Activated T-cell treated with anti-CD3 and anti-CD28 coated beads for 1 hour (primary cell): ENCODE measurements at regions not wholly inside any gene's neighbourhood (a gene's known extent, or its start where the extent isn't known, plus 50 kb on each side); places are given as distances from the start of the nearest gene placed in this dataset.
"Not testable (repeated sequence)": the region's sequence is repeated elsewhere in the genome, so short reads cannot be mapped to it uniquely, and the experiment has no call there.

Experiments used
- DNase-seq: peaks from one replicate; pipeline ENCODE4 v3.0.0-alpha.2; 2020; ENCODE audit warnings: low read depth

DNA sequence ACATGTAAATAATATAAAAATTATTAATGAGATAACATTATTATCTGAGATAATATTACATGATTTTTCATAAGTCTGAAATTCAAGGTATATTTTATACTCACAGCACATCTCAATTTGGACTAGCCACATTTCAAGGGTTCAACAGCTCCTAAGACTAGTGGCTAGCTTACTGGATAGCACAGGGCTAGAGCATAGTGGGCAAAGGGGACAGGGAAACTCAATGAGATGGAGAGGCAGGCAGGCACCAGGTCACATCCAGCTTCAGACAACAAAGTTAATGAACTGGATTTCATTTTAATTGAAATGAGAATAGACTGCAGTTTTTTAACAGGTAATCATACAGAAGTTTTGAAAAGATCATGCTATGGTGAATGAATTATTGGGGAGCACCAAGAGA is 137.4 kb downstream of the NBPF8 start:
- DNase-seq = not testable (repeated sequence)

DNA sequence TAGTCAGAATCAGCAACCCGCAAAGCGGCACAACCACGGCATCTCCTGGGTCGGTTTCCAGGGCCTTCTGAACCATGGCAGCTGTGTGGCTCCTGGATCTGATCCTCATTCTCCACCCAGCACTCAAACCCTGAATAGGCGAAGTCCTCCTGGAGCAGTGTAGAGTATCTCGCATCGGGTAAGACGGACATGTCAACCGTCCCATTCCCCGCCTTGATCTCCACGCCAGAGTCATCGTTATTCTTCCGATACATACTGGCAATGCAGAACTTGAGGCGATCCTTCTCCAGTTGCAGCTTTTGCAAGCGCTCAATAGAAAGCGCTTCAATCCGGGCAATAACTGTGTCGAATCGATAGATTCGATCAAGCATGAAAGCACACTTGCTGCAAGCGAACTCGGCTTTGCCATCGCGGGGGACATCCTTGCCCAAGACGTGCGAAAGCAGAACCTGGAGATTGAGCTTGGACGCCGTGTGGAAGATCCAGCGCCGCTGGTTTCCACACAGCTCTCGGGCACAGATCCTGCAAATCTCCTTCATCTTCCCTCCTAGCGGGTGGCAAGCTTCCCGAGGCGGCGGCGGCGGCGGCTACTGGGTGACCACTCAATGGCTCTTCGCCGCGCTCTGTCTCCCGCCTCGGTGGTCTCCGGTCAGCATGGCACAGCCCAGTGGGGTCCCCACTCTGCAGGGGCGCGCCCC is 142.9 kb downstream of the NBPF8 start:
- DNase-seq = not testable (repeated sequence)

DNA sequence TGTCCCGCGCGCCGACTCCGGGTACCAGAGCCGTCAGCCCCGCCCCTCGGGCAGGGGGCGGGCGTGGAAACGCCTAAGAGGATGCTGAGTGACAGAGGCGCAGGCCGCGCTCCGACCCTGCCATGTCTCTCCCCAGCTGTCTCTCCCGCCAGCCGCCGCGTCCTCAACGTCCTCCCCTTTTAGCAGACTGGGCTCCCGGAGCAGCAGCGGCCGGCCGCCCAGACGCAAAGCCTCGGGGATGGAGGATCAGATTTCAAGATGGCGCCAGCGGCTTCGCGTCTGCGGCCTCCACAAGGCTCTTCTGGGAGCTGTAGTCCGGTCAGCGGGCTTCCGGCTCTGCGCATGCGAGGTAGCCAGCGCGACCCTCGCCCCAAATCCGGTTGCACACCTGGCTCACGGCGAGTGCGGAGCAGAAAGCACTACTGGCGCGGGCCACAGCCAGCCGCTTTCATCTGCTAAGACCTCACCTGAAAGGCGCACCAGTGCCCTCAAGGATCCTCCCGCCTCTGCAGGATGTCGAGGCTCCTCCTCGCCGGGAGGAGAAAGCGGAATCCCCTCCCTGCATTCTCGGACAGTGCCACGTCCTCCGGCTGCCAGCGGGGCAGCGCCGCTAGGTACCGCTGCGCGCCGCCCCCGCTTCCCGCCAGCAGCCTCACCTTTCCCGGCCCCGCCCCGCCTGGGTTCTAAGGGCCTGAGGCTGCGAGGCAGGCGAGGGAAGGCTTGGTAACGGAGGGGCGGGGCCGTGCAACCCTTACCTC is 143.6 kb downstream of the NBPF8 start:
- DNase-seq = peak; percentile 18

DNA sequence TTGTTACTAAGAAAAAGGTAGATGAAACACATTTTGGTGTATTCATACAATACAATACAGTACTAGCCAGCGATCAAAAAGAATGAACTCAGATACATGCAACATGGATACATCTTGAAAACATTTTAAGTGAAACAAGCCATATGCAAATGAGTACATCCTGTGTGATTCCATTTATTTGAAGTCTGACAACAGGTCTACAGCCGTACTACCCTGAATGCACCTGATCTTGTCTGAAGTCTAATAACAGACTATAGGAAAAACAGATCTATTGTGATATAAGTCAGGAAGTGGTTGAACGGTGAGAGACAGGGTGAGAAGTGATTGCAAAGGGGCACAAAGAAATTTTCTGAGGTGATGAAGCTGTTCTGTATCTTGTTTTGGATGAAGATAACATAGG is 146.9 kb downstream of the NBPF8 start:
- not testable (repeated sequence) for DNase-seq

DNA sequence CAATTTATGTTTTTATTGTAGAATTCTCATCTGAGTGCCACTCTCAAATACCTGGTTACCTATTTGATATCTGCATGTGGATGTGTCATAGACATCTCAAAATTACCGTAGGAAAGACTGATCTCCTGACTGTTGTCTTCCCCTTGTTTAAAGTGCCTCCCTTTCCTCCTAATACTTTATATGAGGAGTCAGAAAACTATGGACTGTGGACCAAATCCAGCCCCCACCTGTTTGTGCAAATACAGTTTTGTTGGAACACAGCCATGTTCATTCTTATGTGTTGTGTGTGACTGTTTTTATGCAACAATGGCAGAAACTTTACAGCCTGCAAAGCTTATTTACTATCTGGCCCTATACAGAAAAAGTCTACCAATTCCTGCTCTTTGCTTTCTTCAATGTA is 150.6 kb downstream of the NBPF8 start:
- DNase-seq = not testable (repeated sequence)

DNA sequence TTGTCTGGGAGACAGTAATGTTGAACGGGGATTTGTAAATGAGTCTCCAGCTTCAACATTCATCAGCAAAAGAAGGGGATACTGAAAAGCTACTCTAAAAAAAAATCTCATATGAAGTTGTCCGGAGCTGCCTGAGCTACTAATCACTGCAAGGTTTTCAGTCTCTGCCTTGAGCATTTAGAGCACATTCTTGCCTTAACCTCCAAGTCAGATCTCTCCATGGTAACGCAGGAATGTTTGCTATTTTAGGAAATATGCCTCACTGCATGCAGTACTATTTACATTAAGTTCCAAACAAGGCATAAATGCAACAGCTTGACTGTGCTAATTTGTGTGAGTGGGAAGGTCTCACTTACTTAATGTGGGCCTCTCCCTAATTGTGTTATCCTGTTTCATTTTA is 152.8 kb downstream of the NBPF8 start:
- not testable (repeated sequence) for DNase-seq

DNA sequence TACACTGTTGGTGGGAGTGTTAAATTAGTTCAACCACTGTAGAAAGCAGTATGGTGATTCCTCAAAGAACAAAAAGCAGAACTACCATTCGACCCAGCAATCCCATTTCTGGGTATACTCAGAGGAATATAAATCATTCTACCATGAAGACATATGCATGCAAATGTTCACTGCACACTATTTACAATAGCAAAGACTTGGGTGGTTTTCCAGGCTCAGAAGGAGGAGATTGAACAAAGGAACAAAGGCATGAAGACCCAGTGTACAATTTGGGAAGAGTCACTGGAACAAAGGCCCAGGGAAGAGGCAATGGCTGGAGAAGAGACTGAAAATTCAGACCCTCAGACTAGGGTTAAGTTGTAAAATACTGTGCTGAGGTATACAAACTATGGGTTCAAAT is 148.5 kb upstream of the NBPF26 start:
- DNase-seq = not testable (repeated sequence)

DNA sequence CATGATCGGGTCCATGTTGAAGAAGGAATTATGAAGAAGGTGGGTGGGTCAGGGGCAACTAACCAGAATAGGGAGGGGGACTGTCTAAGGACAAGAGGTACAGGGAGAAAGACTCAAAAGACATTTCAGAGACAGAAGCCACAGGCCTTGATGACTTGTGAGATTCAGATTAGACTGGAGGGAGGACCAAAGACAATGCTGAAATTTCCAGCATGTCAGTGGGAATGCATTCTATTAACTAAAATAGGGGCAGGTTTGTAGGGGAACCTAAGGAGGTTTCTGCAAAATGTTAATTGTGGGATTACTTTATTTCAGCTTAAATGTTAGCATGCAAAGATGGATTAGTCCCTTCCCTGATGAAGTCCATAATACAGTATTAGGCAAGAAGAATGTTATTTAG is 141.6 kb upstream of the NBPF26 start:
- not testable (repeated sequence) for DNase-seq

DNA sequence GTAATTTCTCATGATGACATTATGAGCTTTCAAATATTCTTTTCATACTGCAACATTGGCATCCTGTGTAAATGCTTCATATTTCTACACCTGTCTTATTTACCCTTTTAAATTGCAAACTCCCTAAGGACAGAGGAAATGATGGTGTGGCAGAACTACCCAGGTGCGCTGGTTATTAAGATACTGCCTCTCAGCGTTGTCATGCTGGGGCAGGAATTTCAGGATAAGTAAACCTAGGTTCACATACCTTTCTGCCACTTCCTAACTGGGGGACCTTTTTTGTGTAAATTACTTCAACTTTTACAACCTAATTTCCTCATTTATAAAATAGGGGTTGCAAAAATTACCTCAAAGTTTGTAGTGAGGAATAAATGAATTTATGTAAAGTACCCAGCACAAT is 137.7 kb upstream of the NBPF26 start:
- DNase-seq = not testable (repeated sequence)

DNA sequence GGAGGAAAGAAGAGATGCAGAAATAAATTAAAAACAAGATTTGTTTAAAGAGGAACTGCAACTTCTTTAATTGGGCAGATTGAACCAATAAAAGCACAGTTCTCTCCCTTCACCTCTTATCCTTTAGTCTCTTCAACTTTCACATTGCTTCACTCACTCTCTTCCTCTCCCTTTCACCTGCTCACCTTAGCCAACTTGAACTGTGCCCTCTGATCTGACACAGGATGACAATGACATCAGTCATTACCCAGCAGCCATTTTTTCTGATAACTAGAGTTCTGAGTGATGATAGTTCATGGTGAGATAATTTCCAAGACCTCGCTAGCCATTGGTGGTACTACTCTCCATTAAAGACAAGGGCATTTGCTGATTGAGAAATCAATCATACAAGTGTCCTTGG is 134.9 kb upstream of the NBPF26 start:
- DNase-seq = not testable (repeated sequence)

DNA sequence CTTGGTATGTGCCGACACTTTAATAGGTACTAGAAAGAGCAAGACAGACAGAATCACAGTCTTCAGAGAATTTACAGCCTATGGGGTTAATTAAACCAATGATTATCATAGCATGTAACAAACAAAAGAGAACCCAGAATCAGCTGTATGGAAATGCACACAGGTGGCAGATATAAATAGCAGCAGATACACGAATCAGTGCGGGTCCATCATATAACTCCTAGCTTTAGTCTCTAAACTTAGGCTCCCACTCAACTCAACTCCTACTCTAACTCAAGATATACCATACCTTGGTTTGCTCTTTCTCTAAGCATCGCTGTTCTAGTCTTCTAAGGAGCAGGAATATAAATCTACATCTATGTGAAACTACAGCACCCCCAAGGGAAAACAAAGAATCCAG is 132.0 kb upstream of the NBPF26 start:
- not testable (repeated sequence) for DNase-seq

DNA sequence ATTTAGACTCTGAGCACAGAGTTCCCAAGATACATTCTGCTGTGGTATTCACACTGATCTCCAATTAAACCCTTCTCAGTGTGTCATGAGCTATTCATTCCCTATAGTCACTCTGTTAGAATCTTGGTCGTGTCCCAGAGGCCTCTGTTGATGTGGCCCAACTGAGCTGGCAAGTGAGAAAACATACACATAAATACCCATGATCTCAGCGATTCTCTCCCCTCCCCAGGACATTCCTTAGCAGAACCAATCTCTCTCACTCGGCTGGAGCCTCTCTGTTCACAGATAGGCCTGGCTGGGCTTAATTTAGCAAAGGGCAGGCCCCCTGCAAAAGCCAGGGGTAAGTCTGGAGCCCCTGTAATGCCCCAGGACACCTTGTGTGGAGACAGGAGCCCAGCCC is 130.8 kb upstream of the NBPF26 start:
- DNase-seq = not testable (repeated sequence)

DNA sequence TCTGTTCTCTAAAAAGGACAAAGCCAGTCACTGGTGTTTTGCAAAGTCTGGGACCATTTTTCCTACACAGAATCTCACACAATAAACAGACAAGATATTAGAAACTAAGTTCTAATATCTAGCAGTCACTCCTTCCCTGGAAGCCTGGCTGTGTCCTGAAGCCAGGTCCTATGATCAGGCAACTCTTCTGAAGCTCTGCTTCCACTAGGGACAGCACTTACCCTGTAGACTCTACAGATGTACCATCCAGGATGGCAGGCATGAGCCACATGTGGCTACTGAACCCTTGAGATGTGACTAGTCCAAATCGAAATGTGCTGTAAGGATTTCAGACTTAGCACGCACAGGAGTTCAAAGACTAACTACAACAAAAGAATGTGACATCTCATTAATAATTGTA is 130.1 kb upstream of the NBPF26 start:
- DNase-seq = not testable (repeated sequence)

DNA sequence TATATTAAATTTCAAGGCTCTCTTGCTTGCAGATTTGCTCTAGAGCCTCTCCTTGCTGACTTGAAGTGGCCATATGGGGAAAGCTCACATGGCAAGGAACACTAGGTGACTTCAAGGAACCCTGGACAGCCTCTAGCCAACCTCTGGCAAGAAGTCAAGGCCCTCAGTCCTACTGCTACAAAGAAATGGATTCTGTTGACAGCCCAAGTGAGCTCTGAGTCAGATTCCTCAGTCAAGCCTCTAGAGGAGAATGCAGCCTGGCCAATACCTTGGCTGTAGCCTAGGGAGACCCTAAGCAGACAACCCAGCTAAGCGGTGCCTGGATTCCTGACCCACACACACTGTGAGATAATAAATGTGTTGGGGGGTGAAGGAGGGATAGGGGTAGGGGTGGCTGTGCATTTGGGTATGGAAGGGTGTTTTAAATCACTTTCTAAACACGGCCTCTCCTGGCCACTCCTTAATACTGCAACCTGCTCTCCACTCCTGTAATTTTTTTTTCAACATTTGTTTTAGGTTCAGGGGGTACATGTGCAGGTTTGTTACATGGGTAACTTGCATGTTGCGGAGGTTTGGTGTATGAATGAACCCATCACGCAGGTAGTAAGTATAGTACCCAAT is 125.3 kb upstream of the NBPF26 start:
- not testable (repeated sequence) for DNase-seq

DNA sequence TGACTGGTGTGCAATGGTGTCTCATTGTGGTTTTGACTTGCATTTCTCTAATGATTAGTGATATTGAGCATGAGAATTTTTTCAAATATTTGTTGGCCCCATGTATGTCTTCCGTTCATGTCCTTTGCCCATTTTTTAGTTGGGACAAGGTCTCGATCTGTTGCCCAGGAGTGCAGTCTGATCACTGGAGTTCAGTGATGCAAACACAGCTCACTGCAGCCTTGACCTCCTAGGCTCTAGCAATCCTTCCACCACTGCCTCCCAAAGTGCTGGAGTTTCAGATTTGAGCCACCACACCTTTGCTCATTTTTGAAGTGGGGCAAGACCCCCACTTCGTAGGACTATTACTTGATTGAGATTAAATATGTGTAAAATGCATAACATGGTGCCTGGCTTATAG is 124.2 kb upstream of the NBPF26 start:
- DNase-seq = not testable (repeated sequence)

DNA sequence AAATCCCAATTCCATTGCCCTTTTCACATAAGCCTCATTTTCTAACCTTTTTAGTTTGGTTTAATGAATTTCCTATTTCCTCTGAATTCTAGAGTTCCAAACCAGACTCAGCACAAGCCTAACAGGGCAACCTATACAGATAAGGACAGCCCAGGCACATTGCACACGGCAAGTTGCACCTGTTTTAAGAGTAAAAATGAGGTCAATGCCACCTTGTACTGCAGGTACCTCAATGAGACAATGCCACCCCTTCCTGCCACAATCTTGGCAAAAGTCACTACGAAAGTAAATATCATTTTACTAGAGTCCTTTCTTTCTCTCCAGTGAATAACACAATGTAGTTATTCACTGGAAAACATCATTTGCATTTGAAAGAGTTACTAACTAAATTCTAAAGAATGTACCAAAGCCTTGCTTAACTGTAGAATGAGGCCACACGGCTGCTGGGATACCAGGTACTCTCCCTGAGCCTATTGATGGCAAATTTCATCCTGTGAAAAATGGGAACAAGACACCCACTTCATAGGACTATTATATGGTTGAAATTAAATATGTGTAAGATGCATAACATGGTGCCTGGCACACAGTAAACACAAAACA is 123.2 kb upstream of the NBPF26 start:
- not testable (repeated sequence) for DNase-seq

DNA sequence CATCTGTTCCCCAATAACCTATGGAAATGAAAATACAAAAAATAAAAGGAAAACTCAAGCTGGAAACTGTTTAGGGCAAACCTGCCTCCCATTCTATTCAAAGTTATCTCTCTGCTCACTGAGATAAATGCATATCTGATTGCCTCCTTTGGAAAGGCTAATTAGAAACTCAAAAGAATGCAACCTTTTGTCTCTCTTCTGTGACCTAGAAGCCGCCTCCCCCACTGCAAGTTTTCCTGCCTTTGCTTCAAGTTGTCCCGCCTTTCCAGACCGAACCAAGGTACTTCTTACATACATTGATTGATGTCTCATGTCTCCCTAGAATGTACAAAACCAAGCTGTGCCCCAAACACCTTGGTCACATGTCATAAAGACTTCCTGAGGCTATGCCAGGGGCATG is 115.9 kb upstream of the NBPF26 start:
- DNase-seq = not testable (repeated sequence)

DNA sequence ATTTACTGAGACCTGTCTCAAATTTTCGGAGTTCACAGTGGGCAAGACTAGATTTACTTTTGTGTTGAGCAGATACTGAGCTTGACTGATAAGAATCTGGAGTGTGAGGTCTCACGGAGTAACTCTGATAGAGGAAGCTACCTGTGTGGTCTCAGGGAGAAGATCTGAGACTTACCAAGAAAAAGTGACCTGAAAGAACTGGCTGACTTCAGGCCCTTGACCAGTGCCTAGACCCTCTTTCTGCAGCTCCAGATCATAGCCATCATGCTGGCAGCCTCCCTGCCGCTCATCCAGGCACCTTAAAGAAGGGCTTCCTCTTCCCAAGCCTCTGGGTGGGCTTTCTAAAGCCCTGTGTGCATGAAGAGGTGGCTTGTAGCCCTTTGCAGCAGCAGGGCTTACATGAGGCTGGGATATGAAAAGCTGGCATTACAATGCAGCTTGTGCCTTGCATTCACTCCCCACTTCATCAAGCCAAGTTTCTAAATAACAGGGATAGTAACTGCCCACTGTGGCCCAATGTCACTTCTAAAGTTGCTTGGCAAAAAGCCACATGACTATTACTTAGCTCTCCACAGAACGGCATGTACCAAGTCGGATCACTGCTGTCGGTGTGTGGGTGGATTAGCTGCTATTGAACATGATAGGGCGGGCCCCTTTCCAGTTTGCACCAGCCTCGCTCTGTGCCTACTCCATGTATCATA is 115.3 kb upstream of the NBPF26 start:
- not testable (repeated sequence) for DNase-seq

DNA sequence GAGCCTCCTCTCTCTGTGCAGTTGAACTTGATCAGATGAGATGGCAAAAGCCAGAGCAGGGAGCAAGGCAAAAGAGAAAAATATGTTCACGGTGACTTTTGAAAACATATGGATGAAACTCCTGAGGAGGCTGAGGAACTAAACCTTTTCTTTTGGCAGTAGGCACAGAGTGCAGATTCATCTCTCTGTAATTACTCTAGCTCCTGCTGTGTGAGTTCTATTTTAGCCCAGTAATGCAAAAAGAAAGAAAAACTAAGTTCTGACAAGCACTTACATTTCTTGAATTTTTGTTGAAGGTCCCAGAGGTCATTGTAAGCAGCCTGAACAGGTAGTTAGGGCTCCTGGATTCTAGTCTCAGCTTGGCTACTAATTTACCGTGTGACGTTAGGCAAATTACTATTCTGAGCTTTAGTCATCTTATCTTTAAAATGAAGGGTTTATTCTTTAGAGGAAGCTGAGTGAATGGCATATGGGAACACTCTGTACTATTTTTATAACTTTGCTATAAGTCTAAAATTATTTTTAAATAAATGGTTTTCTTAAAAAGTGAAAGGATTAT is 114.7 kb upstream of the NBPF26 start:
- DNase-seq = not testable (repeated sequence)

DNA sequence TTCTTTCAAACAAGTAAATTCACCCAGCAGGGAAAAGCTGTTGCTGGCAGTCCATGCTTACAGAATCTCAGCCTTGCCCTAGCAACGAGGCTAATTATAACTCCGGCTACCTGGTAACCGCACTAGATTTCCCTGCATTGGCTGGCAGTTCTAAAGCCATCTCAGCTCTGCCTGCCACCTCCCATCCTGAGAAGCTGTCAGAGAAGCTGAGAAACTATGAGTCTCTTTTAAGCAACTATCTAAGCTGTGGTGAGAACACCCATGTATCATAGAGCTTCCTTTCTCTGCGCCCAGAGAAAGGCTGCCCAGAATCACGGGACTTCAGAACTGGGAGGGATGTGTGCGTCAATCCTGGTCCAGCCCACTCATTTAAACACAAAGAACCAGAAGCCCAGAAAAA is 113.9 kb upstream of the NBPF26 start:
- not testable (repeated sequence) for DNase-seq

DNA sequence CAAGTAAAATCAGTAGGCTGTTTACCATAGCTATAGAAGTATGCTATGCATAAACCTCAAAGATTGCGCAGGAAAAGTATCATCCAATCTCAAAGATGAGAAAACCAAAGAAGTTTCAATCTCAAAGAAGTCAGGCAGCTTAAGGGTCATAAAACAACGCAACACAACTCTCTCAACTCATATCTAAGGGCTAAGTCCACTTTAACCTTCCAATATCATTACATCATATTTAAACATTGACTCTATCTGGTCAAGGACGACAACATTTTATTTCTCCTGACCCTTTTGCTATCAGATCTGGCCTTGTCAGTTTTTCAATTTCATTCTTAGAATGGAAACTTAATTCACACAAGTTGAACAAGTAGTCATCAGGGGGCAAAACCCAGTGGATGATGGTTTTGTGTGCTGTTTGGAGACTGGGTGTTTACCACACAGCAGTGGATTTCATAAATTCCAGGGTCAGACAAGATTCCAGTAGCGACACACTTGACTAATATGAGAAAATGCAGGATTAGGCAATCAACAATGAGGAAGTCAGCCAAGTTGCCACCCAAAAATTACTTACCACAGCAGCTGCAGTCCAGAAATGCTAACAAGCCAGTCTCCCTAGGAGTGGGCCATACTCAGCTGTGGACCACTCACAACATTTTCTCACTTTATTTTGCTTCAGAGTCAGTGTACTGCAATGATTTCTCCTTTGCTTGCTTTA is 108.7 kb upstream of the NBPF26 start:
- not testable (repeated sequence) for DNase-seq
